ENCODE measurements at regions not wholly inside any gene's neighbourhood (a gene's known extent, or its start where the extent isn't known, plus 50 kb on each side); places are given as distances from the start of the nearest gene placed in this dataset.
"Not testable (repeated sequence)": the region's sequence is repeated elsewhere in the genome, so short reads cannot be mapped to it uniquely, and the experiment has no call there.

DNA sequence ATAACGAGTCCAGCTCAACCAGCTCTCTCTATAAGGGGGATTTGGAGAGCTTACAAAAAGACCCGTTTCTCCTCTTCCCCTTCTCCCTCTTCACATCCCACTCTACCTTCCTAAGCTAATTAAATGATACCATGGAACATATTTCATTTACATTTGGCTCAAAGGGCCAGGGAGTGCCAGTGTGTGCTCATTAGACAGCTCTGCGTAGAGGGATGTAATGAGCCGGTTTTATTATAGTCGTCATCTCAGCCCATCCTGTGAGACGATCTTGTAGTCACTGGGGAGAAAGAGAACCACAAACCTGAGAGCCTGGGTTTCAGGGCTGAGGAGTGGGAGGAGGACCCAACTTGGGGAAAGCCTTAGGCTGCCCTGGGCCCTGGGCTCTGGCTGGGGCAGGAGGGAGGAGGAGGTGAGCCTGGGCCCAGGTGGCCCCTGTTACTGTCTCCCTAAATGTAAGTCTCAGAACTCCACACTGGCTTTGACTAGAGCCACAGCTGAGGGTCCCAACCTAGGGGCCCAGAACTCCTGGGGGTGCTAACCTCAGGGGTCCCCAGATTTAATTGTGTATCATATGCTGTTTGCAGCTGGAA, 354.6 kb downstream of the MATN1 start:
- no peak for DNase-seq (ENCODE audit: low read depth in 4 of 4, low spot score in 1 of 4)

- no peak for DNase-seq (ENCODE audit: low read depth in 4 of 4, low spot score in 1 of 4)
Observed at GRCh38 chr1:30366911-30367310, 356.5 kb downstream of the MATN1 start.

DNA sequence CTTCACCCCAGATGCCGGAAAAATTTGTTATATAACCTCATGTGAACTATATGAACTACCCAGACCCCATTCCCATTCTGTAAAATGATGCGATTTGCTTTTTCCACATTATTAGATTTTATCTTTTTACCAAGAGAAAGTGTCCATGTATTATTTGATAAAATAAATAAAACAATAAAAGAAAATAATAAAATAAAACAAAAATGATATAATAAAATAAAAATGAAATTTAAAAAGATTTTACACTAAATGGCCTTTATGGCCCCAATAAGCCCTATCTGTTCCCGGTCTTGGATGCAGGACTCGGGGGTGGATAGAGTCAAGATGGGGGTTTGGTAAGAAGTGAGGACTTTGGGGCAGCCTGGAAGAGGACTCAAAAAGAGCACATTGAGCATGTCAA, 357.2 kb downstream of the MATN1 start:
- no peak for DNase-seq (ENCODE audit: low read depth in 4 of 4, low spot score in 1 of 4)

DNA sequence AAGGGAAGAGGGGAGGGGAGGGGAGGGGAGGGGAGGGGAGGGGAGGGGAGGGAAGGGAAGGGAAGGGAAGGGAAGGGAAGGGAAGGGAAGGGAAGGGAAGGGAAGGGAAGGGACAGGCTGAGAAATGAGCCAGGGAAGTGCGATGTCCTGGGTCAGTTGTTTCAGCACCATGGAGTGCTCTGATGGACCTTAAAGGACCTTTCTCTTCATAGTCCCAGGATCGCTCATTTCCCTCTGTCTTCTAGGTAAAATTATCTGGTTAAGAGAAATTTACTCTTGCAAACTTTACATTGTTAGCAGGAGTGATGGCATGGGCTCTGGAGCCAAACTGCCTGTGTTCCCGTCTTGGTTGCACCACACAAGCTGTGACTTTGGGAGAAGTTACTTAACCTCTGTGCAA, 357.8 kb downstream of the MATN1 start:
- no peak for DNase-seq (ENCODE audit: low read depth in 4 of 4, low spot score in 1 of 4)

- DNase-seq (ENCODE audit: low read depth in 4 of 4, low spot score in 1 of 4) = no peak
Observed at GRCh38 chr1:30363031-30363430, 360.4 kb downstream of the MATN1 start.

GRCh38 chr1:30362603-30362990, 360.8 kb downstream of the MATN1 start:
- DNase-seq (ENCODE audit: low read depth in 4 of 4, low spot score in 1 of 4) = no peak

GRCh38 chr1:30361890-30362602, 361.3 kb downstream of the MATN1 start:
- not testable (repeated sequence) for DNase-seq (ENCODE audit: low read depth in 4 of 4, low spot score in 1 of 4)

GRCh38 chr1:30360753-30361152, 362.6 kb downstream of the MATN1 start:
- DNase-seq (ENCODE audit: low read depth in 4 of 4, low spot score in 1 of 4) = no peak

- no peak for DNase-seq (ENCODE audit: low read depth in 4 of 4, low spot score in 1 of 4)
Observed at GRCh38 chr1:30360281-30360680, 363.1 kb downstream of the MATN1 start.

DNA sequence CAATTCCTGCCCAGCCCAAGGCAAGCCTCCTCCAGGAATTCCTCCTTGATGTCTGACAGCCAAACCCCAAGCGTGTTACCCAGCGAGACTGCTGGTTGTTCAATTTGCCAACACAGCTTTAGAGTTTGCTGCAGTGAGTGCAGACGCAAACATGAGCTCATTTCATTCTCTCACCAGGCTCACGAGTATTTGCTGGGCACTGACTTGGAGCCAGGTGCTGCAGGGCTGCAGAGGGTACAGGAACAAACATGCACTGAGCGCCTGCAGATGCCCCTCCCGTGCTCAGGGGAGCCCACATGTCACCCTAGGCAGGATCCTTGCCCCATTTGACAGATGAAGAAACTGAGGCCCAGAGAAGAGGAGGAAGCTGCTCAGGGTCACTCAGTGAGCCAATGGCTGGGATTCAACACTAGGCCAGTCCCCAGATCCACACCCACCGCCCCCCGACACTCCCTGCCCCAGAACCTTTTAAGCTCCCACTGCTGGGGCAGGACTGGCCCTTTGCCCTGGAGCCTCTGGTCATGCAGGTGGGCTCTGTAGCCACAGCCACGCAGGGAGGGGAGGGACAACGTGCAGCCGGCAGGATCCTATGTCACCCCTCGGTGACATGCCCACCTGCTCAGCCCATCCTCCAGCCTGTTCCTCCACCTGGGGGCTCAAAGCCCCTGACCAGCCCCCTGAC, 363.7 kb downstream of the MATN1 start:
- no peak for DNase-seq (ENCODE audit: low read depth in 4 of 4, low spot score in 1 of 4)

DNA sequence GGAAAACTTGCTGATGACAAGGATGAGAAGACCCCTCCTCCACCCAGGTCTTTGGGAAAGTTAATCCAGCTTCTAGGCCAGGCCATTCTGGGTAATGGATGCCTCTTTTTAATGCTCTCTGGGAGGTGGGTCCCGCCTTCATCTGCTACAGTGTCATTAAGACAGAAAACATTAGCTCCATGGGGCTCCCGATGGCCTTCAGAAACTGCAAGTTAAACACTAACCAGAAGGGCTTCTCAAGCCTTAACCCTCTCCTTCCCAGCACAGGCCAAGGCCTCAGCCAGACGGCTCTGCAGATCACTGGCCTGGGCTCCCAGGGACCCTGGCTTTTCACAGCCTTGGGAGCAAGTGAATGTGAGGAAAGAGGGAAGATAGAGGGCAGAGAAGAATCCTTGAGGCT, 364.9 kb downstream of the MATN1 start:
- DNase-seq (ENCODE audit: low read depth in 4 of 4, low spot score in 1 of 4) = no peak

DNA sequence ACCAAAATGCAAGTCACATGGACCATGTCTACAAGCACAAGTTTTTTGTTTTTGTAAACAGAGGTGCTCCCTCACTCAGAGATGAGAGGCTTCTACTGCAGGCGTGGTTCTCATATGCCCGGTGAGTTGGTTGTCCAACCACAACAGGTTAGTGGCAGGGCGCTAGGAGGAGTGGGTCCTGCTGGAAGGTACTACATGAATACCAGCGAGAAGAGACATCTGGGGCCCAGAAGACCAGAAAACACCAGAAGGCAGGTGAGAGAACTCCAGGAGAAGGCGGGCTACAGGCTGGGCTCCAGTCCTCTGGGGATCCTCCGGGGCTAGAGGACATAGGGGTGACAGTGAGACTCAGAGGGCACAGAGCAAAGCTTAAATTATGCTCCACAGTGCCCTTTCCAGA, 366.5 kb downstream of the MATN1 start:
- no peak for DNase-seq (ENCODE audit: low read depth in 4 of 4, low spot score in 1 of 4)

DNA sequence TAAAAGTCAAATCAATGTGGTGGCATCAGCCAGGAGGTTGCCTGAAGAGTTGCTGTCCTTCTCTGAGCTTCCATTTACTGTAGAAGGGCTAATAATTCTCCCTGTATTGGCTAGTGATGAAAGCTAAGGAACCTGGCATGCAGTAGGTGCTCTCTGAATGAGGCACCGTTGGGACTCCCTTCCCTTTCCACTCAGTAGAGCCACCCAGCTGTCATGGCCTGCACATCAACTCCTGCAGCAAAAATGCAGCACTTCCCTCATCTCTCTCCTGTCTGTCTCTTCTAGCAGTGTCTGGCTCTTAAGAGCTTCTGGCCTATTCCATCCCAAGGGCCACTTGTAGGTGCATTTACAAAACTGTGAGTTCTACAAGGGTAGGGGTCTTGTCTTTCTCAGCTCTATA, 369.0 kb downstream of the MATN1 start:
- DNase-seq (ENCODE audit: low read depth in 4 of 4, low spot score in 1 of 4) = no peak

DNA sequence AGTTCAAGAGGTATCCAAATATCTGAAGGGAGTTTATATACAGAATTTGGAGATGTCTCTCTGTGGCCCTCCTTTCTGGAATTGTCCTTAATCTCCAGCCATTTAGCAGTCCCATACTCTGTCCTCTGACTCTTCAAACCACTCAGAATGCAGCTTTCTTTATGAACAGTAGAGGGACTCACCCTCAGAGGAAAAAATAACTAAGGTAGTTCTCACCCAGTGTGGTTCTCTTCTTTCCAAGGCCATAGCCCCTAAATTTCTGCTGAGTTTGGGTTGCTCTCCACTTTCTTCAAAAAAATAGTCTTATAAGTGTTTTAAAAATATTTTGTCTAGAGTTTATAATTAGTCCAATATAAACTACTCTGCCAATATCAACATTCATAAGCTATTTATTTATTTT, 369.7 kb downstream of the MATN1 start:
- DNase-seq (ENCODE audit: low read depth in 4 of 4, low spot score in 1 of 4) = no peak

GRCh38 chr1:30348147-30348546, 375.2 kb downstream of the MATN1 start:
- DNase-seq (ENCODE audit: low read depth in 4 of 4, low spot score in 1 of 4) = no peak

GRCh38 chr1:30345491-30346130, 377.8 kb downstream of the MATN1 start:
- DNase-seq (ENCODE audit: low read depth in 4 of 4, low spot score in 1 of 4) = no peak

- no peak for DNase-seq (ENCODE audit: low read depth in 4 of 4, low spot score in 1 of 4)
Observed at GRCh38 chr1:30343562-30343961, 379.8 kb downstream of the MATN1 start.

- DNase-seq (ENCODE audit: low read depth in 4 of 4, low spot score in 1 of 4) = no peak
Observed at GRCh38 chr1:30342535-30343141, 380.7 kb downstream of the MATN1 start.

DNA sequence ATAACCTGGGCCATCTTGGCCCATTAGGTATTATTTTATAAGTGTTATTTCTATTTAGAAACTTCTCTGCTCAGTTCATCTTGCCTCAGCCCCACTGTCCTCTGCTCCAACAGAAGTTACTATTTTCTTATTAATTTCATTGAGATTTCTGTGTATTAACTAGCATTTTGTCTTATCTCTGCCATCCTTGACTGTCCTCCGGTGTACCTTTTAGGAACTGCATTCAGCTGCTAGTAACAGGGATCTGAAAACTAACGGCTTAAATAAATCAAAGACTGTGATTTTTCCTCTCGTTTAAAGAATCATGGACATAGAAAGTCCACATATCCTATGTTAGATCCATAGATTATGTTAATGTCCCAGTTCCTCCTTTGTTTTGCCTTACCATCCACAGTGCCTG, 382.5 kb downstream of the MATN1 start:
- DNase-seq (ENCODE audit: low read depth in 4 of 4, low spot score in 1 of 4) = no peak

GRCh38 chr1:30339866-30340265, 383.5 kb downstream of the MATN1 start:
- no peak for DNase-seq (ENCODE audit: low read depth in 4 of 4, low spot score in 1 of 4)

DNA sequence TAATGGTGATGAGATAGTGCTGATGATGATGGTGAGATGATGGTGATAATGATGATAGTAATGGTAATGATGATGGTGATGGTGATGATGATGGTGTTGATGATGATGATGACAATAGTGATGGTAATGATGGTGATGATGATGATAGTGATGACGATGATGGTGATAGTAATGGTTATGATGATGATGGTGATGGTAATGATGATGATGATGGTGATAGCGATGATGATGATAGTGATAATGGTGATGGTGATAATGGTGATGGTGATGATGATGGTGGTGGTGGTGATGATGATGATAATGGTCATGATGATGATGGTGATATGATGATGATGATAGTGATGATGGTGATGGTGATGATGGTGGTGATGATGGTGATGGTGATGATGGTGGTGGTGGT, 384.6 kb downstream of the MATN1 start:
- no peak for DNase-seq (ENCODE audit: low read depth in 4 of 4, low spot score in 1 of 4)

- no peak for DNase-seq (ENCODE audit: low read depth in 4 of 4, low spot score in 1 of 4)
Observed at GRCh38 chr1:30337324-30337620, 386.1 kb downstream of the MATN1 start.

Measured in stimulated activated CD4-positive, alpha-beta T cell treated with anti-CD3 and anti-CD28 coated beads, Interleukin-1b, Interleukin-23, amount 100 ng/mL, for 24 hours (primary cell).